ENCODE measurements at regions not wholly inside any gene's neighbourhood (a gene's known extent, or its start where the extent isn't known, plus 50 kb on each side); places are given as distances from the start of the nearest gene placed in this dataset.
"Not testable (repeated sequence)": the region's sequence is repeated elsewhere in the genome, so short reads cannot be mapped to it uniquely, and the experiment has no call there.

GRCh38 chr3:72516361-72516760, 331.9 kb downstream of the SHQ1 start:
- no peak overlapping the region for H3K27ac ChIP-seq
- no peak for TF ChIP-seq CTCF (conservative IDR thresholded peaks at IDR 0.05; ENCODE audit: low read depth)
- DNase-seq (ENCODE audit: low spot score), result no peak
- POLR2A ChIA-PET (ENCODE audit: low non-redundant PET), result no interaction called here
- CTCF ChIA-PET, result no interaction called here

DNA sequence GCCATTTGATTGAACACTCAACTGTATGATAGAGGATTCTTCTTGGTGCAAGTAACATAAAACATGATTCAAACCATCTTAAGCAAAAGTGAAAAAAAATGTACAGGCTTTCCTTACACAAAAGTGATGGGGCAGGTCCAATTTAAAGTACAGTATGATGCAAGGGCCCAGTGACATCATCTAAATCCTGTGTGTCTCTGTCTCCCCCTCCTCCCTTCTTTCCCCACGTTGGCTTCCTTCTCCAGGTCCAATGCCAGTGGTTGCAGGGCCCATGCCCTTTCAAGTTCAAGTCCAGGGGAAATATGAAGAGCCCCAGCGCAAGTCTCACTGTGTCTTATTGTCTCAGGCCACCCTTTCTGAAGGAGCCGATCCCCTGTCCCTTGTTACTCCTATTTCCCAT, 332.3 kb downstream of the SHQ1 start:
- no peak overlapping the region for H3K27ac ChIP-seq
- TF ChIP-seq CTCF (conservative IDR thresholded peaks at IDR 0.05; ENCODE audit: low read depth), result no peak
- ChIA-PET CTCF (no interaction called here), POLR2A (ENCODE audit: low non-redundant PET) (no interaction called here)
- no peak for DNase-seq (ENCODE audit: low spot score)

GRCh38 chr3:72515281-72515680, 333.0 kb downstream of the SHQ1 start:
- no peak for TF ChIP-seq CTCF (conservative IDR thresholded peaks at IDR 0.05; ENCODE audit: low read depth)
- CTCF ChIA-PET, result no interaction called here
- DNase-seq (ENCODE audit: low spot score), result no peak
- POLR2A ChIA-PET (ENCODE audit: low non-redundant PET), result no interaction called here
- H3K27ac ChIP-seq, result no peak overlapping the region

DNA sequence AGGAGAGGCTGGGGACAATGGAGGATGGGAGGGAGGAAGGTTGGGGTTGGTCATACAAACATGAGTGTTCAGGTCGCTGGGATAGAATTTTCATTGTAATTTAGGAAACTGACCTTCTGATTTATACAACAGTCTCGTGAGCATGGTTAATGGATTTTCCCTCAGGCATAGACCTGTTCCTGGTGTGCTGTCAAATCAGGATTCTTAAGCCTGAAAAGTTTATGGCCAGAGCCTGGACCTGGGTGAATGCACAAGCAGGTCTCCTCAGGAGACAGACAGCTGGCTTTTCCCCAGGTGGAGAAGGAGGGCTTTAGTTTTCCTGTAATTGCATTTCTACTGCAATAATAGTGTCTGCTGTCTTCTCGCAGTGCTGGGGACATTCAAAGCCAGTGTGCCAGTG, 338.0 kb downstream of the SHQ1 start:
- ChIA-PET POLR2A (ENCODE audit: low non-redundant PET) (no interaction called here), CTCF (no interaction called here)
- no peak overlapping the region for H3K27ac ChIP-seq
- no peak for TF ChIP-seq CTCF (conservative IDR thresholded peaks at IDR 0.05; ENCODE audit: low read depth)
- no peak for DNase-seq (ENCODE audit: low spot score)

- no peak for DNase-seq (ENCODE audit: low spot score)
- H3K27ac ChIP-seq, result no peak overlapping the region
- ChIA-PET POLR2A (ENCODE audit: low non-redundant PET) (no interaction called here), CTCF (no interaction called here)
- TF ChIP-seq CTCF (conservative IDR thresholded peaks at IDR 0.05; ENCODE audit: low read depth), result no peak
Measured at GRCh38 chr3:72505539-72506405, 342.5 kb downstream of the SHQ1 start.

GRCh38 chr3:72497501-72497900, 350.7 kb downstream of the SHQ1 start:
- CTCF ChIA-PET; DNase-seq (ENCODE audit: low spot score): not testable (repeated sequence)

GRCh38 chr3:72496051-72496670, 352.1 kb downstream of the SHQ1 start:
- DNase-seq (ENCODE audit: low spot score), result no peak
- ChIA-PET CTCF (no interaction called here), POLR2A (ENCODE audit: low non-redundant PET) (no interaction called here)
- H3K27ac ChIP-seq, result no peak overlapping the region
- no peak for TF ChIP-seq CTCF (conservative IDR thresholded peaks at IDR 0.05; ENCODE audit: low read depth)

More at GRCh38 chr3:72497501-72497900, 350.7 kb downstream of the SHQ1 start:
- H3K27ac ChIP-seq; POLR2A ChIA-PET (ENCODE audit: low non-redundant PET): not testable (repeated sequence)
